Osteocyte (in vitro differentiated cells): ENCODE measurements at regions not wholly inside any gene's neighbourhood (a gene's known extent, or its start where the extent isn't known, plus 50 kb on each side); places are given as distances from the start of the nearest gene placed in this dataset.

Source experiments
- DNase-seq: peaks from one replicate; pipeline ENCODE4 v3.0.0; 2021; ENCODE audit warnings: mixed read lengths; ENCODE audit not compliant: unreplicated experiment; ENCODE audit errors: extremely low spot score
- H3K27ac Mint-ChIP-seq: one replicate; pipeline ENCODE4 v1.8.0; 2021; ENCODE audit warnings: mild to moderate bottlenecking, mixed read lengths; ENCODE audit not compliant: unreplicated experiment
- H3K27me3 Mint-ChIP-seq: one replicate; pipeline ENCODE4 v1.8.0; 2021; ENCODE audit warnings: mixed read lengths; ENCODE audit not compliant: unreplicated experiment
- H3K36me3 Mint-ChIP-seq: one replicate; pipeline ENCODE4 v1.8.0; 2021; ENCODE audit warnings: mixed read lengths; ENCODE audit not compliant: unreplicated experiment
- H3K4me1 Mint-ChIP-seq: one replicate; pipeline ENCODE4 v1.8.0; 2021; ENCODE audit warnings: mixed read lengths; ENCODE audit not compliant: unreplicated experiment
- H3K4me3 Mint-ChIP-seq: one replicate; pipeline ENCODE4 v1.8.0; 2021; ENCODE audit warnings: mild to moderate bottlenecking, moderate library complexity, mixed read lengths; ENCODE audit not compliant: unreplicated experiment
- H3K9me3 Mint-ChIP-seq: one replicate; pipeline ENCODE4 v1.8.0; 2021; ENCODE audit warnings: mixed read lengths; ENCODE audit not compliant: unreplicated experiment
- TF ChIP-seq, protein P1 (sequence below): fragments of 200-600 bp; sonication (generic); IDR thresholded peaks from 2 replicates; pipeline ENCODE4 v1.5.0; 2021; ENCODE audit warnings: antibody characterized with exemption, mild to moderate bottlenecking, moderate library complexity

- DNase-seq = no peak
- Mint-ChIP-seq H3K4me1 (peaks cover 52% of the 10 kb centered on the region), H3K9me3 (no peaks in the 10 kb centered on the region), H3K4me3 (no peak overlapping the region), H3K27ac (no peak overlapping the region), H3K36me3 (peaks cover 2% of the 10 kb centered on the region), H3K27me3 (no peaks in the 10 kb centered on the region)
- TF ChIP-seq, protein P1, sequence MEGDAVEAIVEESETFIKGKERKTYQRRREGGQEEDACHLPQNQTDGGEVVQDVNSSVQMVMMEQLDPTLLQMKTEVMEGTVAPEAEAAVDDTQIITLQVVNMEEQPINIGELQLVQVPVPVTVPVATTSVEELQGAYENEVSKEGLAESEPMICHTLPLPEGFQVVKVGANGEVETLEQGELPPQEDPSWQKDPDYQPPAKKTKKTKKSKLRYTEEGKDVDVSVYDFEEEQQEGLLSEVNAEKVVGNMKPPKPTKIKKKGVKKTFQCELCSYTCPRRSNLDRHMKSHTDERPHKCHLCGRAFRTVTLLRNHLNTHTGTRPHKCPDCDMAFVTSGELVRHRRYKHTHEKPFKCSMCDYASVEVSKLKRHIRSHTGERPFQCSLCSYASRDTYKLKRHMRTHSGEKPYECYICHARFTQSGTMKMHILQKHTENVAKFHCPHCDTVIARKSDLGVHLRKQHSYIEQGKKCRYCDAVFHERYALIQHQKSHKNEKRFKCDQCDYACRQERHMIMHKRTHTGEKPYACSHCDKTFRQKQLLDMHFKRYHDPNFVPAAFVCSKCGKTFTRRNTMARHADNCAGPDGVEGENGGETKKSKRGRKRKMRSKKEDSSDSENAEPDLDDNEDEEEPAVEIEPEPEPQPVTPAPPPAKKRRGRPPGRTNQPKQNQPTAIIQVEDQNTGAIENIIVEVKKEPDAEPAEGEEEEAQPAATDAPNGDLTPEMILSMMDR = no peak
Measured at GRCh38 chr16:29316761-29317183, 89.7 kb downstream of the NPIPB11 start.

DNA sequence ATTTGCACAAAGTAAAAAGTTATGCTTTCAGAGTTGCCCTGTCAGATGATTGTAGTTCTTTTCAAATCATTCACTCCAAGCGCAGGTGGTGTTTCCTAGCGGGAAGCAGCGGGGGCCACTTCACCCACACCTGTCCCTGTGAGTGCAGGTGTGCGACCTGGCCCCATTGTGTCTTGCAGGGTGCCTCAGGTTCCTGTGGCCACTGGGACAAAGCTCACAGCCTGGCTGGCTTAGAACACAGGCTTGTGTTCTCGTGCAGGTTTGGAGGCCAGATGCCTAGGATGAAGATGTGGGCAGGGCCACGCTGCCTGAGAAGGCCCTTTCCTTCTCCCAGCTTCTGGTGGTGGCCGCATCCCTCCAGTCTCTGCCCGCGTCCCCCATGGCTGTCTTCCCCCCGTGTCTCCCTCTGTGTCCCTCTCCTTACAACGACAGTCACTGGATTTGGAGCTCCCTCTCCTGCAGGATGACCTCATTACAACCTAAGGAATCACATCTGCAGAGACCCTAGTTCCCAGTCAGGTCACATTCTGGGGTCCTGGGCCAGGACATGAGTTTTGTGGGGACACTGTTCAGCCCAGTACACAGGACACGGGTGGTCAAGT, 90.5 kb downstream of the NPIPB11 start:
- Mint-ChIP-seq H3K27ac (no peak overlapping the region), H3K27me3 (no peaks in the 10 kb centered on the region), H3K36me3 (peaks cover 2% of the 10 kb centered on the region), H3K9me3 (no peaks in the 10 kb centered on the region), H3K4me3 (no peak overlapping the region), H3K4me1 (peaks cover 47% of the 10 kb centered on the region)
- no peak for DNase-seq
- TF ChIP-seq, protein P1 = peak; percentile 20

DNA sequence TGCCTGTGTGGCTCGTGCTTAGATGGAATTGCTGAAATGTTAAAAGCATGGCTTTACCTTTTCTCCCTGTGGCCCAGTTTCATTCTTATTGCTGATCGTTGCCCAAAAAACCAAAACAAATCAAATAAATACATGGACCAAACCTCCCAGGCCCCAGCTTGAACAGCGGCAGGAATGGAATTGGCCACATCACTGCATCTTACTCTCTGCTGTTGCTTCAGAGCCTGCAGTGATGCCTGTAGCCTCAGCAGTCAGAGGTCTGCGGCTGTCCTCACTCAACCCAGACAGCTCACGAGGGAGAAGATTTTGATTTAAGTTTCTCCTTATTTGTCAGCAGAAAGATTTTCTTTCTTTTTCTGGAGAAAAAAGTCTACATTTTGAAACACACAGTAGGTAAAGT, 91.5 kb downstream of the NPIPB11 start:
- Mint-ChIP-seq H3K36me3 (peaks cover 2% of the 10 kb centered on the region), H3K4me1 (peaks cover 45% of the 10 kb centered on the region), H3K4me3 (no peak overlapping the region), H3K27me3 (no peaks in the 10 kb centered on the region), H3K27ac (no peak overlapping the region), H3K9me3 (no peaks in the 10 kb centered on the region)
- no peak for DNase-seq
- TF ChIP-seq, protein P1 = no peak

GRCh38 chr16:29314292-29314934, 92.1 kb downstream of the NPIPB11 start:
- DNase-seq = no peak
- TF ChIP-seq, protein P1 = no peak
- Mint-ChIP-seq H3K36me3 (peaks cover 2% of the 10 kb centered on the region), H3K27me3 (no peaks in the 10 kb centered on the region), H3K27ac (no peak overlapping the region), H3K4me3 (no peak overlapping the region), H3K4me1 (peaks cover 47% of the 10 kb centered on the region), H3K9me3 (no peaks in the 10 kb centered on the region)

- no peak for DNase-seq
- TF ChIP-seq, protein P1 = no peak
- Mint-ChIP-seq H3K27me3 (no peaks in the 10 kb centered on the region), H3K27ac (no peak overlapping the region), H3K9me3 (no peaks in the 10 kb centered on the region), H3K4me3 (no peak overlapping the region), H3K4me1 (peaks cover 49% of the 10 kb centered on the region), H3K36me3 (peaks cover 2% of the 10 kb centered on the region)
Measured at GRCh38 chr16:29313559-29314048, 92.9 kb downstream of the NPIPB11 start.
